Liver (tissue), 8 donors: ENCODE measurements at regions not wholly inside any gene's neighbourhood (a gene's known extent, or its start where the extent isn't known, plus 50 kb on each side); places are given as distances from the start of the nearest gene placed in this dataset.

Experiments used
- DNase-seq: peaks from one replicate; pipeline ENCODE4 v3.0.0-alpha.2; 2017; ENCODE audit warnings: low spot score
- H3K27ac ChIP-seq, 2 donors: one replicate each; pipeline ENCODE4 v1.7.0; 2013; ENCODE audit warnings: inconsistent platforms in 2 of 2, low read length in 2 of 2, control low read depth in 1 of 2, low read depth in 1 of 2, mild to moderate bottlenecking in 1 of 2
- H3K27me3 ChIP-seq, 4 donors: one replicate each; pipeline versions ENCODE4 v1.6.1 to v1.7.0; 2013; ENCODE audit warnings: low read length in 3 of 4, inconsistent platforms in 1 of 4, mild to moderate bottlenecking in 1 of 4, moderate library complexity in 1 of 4; ENCODE audit not compliant: control insufficient read depth in 4 of 4, insufficient read depth in 4 of 4
- H3K36me3 ChIP-seq, 4 donors: one replicate each; pipeline versions ENCODE4 v1.6.1 to v1.7.0; 2013; ENCODE audit warnings: low read length in 3 of 4, mild to moderate bottlenecking in 3 of 4, low read depth in 1 of 4, moderate library complexity in 1 of 4; ENCODE audit not compliant: control insufficient read depth in 4 of 4, insufficient read depth in 3 of 4
- H3K4me1 ChIP-seq, 4 donors: one replicate each; pipeline versions ENCODE4 v1.6.1 to v1.7.0; 2013; ENCODE audit warnings: low read length in 3 of 4, mild to moderate bottlenecking in 3 of 4, moderate library complexity in 1 of 4; ENCODE audit not compliant: control insufficient read depth in 4 of 4, insufficient read depth in 4 of 4
- H3K4me3 ChIP-seq, 3 donors: one replicate each; pipeline versions ENCODE4 v1.6.1 to v1.7.0; 2013; ENCODE audit warnings: low read length in 3 of 3, control low read depth in 1 of 3, low read depth in 1 of 3, mild to moderate bottlenecking in 1 of 3
- H3K9ac ChIP-seq, 2 donors: one replicate each; pipeline ENCODE4 v1.7.0; 2013; ENCODE audit warnings: low read length in 2 of 2, mild to moderate bottlenecking in 2 of 2, moderate library complexity in 2 of 2, control low read depth in 1 of 2, low read depth in 1 of 2
- H3K9me3 ChIP-seq, 4 donors: one replicate each; pipeline versions ENCODE4 v1.6.1 to v1.7.0; 2013; ENCODE audit warnings: low read length in 3 of 4; ENCODE audit not compliant: control insufficient read depth in 4 of 4
- ATF3 ChIP-seq: IDR thresholded peaks from 2 replicates; pipeline ENCODE4 v1.6.1; 2016; ENCODE audit warnings: antibody characterized with exemption
- CTCF ChIP-seq: fragments of 150-350 bp; IDR thresholded peaks from 2 replicates; pipeline ENCODE4 v1.5.1; 2017; ENCODE audit warnings: improper control_type of control experiment, low read depth, low read length; ENCODE audit not compliant: missing input control
- EGR1 ChIP-seq, 2 donors: IDR thresholded peaks; 2 replicates each; pipeline ENCODE4 v1.6.1; 2016 to 2018; ENCODE audit warnings: antibody characterized with exemption in 2 of 2, low read depth in 2 of 2
- FOXA1 ChIP-seq: IDR thresholded peaks from 2 replicates; pipeline ENCODE4 v1.6.1; 2016; ENCODE audit warnings: antibody characterized with exemption
- FOXA2 ChIP-seq: IDR thresholded peaks from 2 replicates; pipeline ENCODE4 v1.6.1; 2016; ENCODE audit warnings: antibody characterized with exemption
- GABPA ChIP-seq, 2 donors: IDR thresholded peaks in 1 of 2; conservative IDR thresholded peaks in 1 of 2; 2 replicates each; pipeline ENCODE4 v1.6.1; 2016; ENCODE audit warnings: antibody characterized with exemption in 2 of 2, mild to moderate bottlenecking in 1 of 2, moderate library complexity in 1 of 2
- HNF4A ChIP-seq, 2 donors: conservative IDR thresholded peaks; 2 replicates each; pipeline ENCODE4 v1.6.1; 2016; ENCODE audit warnings: antibody characterized with exemption in 2 of 2, mild to moderate bottlenecking in 2 of 2
- HNF4G ChIP-seq: IDR thresholded peaks from 2 replicates; pipeline ENCODE4 v1.6.1; 2016; ENCODE audit warnings: antibody characterized with exemption
- JUND ChIP-seq, 2 donors: IDR thresholded peaks; 2 replicates each; pipeline ENCODE4 v1.6.1; 2016; ENCODE audit warnings: antibody characterized with exemption in 2 of 2
- MAX ChIP-seq: IDR thresholded peaks from 2 replicates; pipeline ENCODE4 v1.6.1; 2016; ENCODE audit warnings: antibody characterized with exemption
- NR2F2 ChIP-seq: IDR thresholded peaks from 2 replicates; pipeline ENCODE4 v1.6.1; 2016; ENCODE audit warnings: antibody characterized with exemption
- RAD21 ChIP-seq, 2 donors: IDR thresholded peaks; 2 replicates each; pipeline ENCODE4 v1.6.1; 2016; ENCODE audit warnings: antibody characterized with exemption in 2 of 2, mild to moderate bottlenecking in 2 of 2
- REST ChIP-seq: IDR thresholded peaks from 2 replicates; pipeline ENCODE4 v1.6.1; 2016; ENCODE audit warnings: antibody characterized with exemption, mild to moderate bottlenecking
- RXRA ChIP-seq, 2 donors: IDR thresholded peaks; 2 replicates each; pipeline ENCODE4 v1.6.1; 2017 to 2018; ENCODE audit warnings: antibody characterized with exemption in 2 of 2, mild to moderate bottlenecking in 1 of 2
- SP1 ChIP-seq: IDR thresholded peaks from 2 replicates; pipeline ENCODE4 v1.6.1; 2018; ENCODE audit warnings: antibody characterized with exemption, mild to moderate bottlenecking
- TAF1 ChIP-seq: conservative IDR thresholded peaks from 2 replicates; pipeline ENCODE4 v1.6.1; 2016; ENCODE audit warnings: antibody characterized with exemption, mild to moderate bottlenecking
- YY1 ChIP-seq: IDR thresholded peaks from 2 replicates; pipeline ENCODE4 v1.6.1; 2016; ENCODE audit warnings: antibody characterized with exemption, mild to moderate bottlenecking
- ZBTB33 ChIP-seq: IDR thresholded peaks from 2 replicates; pipeline ENCODE4 v1.6.1; 2016; ENCODE audit warnings: antibody characterized with exemption
- WGBS: extraction: QIAGEN DNeasy Blood & Tissue Kit; methylation state at CpG from one replicate; pipeline ENCODE4 v1.1.7; 2013; 5-methylcytosine and 5-hydroxymethylcytosine counted together
- donor health status: healthy.
- donor health status: healthy.
- donor health status: healthy.
- donor health status: healthy.
- donor health status: healthy.

GRCh38 chr12:69154585-69155363 is 84.6 kb upstream of the CPSF6 start:
- TF ChIP-seq FOXA1 (peak; percentile 22), CTCF (peak; percentile 94), MAX (peak; percentile 20), EGR1 (IDR thresholded peaks at IDR 0.05; ENCODE audit: low read depth in 2 of 2) (peak; percentile 56 to 69), RXRA (IDR thresholded peaks at IDR 0.05) (peak in 1 of 2 donors; percentile 32), ATF3 (peak; percentile 29), SP1 (peak; percentile 88), TAF1 (no peak), ZBTB33 (no peak), YY1 (peak; percentile 60), FOXA2 (no peak), REST (no peak), RAD21 (IDR thresholded peaks at IDR 0.05) (peak; percentile 91), HNF4A (conservative IDR thresholded peaks at IDR 0.05) (peak; percentile 35 to 71), JUND (IDR thresholded peaks at IDR 0.05) (peak in 1 of 2 donors; percentile 32), HNF4G (peak; percentile 60), NR2F2 (no peak), GABPA (IDR thresholded peaks at IDR 0.05 in 1 of 2, conservative IDR thresholded peaks at IDR 0.05 in 1 of 2) (no peak)
- 8% methylated on average over 7 of the region's 7 CpGs for WGBS
- H3K4me3 ChIP-seq, result no peak overlapping the region
- H3K4me1 ChIP-seq, result peaks cover 0 to 25% (median 17%) of the 10 kb centered on the region in 4 donors
- no peak overlapping the region for H3K27ac ChIP-seq
- H3K9ac ChIP-seq, result no peak overlapping the region
- H3K27me3 ChIP-seq, result no peaks in the 10 kb centered on the region
- no peaks in the 10 kb centered on the region for H3K36me3 ChIP-seq
- no peaks in the 10 kb centered on the region for H3K9me3 ChIP-seq
- DNase-seq, result peak; percentile 76
